WTC11 (cell line): ENCODE measurements at regions not wholly inside any gene's neighbourhood (a gene's known extent, or its start where the extent isn't known, plus 50 kb on each side); places are given as distances from the start of the nearest gene placed in this dataset.
A peak's percentile ranks its signal among the peaks of the same experiment; 100 is the strongest.

ENCODE experiments used
- ATAC-seq: fragments of 200-7000 bp; cut with Tn5 transposase; 2 replicates; pipeline ENCODE4 v1.10.0; 2021; ENCODE audit warnings: mild to moderate bottlenecking, moderate library complexity
- CTCF ChIA-PET: fragments of 300-600 bp; sonication (Branson Sonifier 250); formaldehyde crosslinking; loops from one replicate; lab custom pipeline; 2021; ENCODE audit warnings: antibody characterized with exemption; lab: Charles Lee
- POLR2A ChIA-PET: fragments of 350-600 bp; sonication (Branson Sonifier 250); formaldehyde crosslinking; loops from one replicate; lab custom pipeline; 2021; ENCODE audit warnings: antibody characterized with exemption; lab: Charles Lee
- DNase-seq: peaks from one replicate; pipeline ENCODE4 v3.0.0; 2021; ENCODE audit warnings: low spot score
- H3K27ac Mint-ChIP-seq: 2 replicates; pipeline ENCODE4 v1.8.0; 2021; ENCODE audit warnings: mixed read lengths
- H3K27me3 Mint-ChIP-seq: 2 replicates; pipeline ENCODE4 v1.8.0; 2021; ENCODE audit warnings: low read depth, mild to moderate bottlenecking, moderate library complexity, mixed read lengths
- H3K36me3 Mint-ChIP-seq: 2 replicates; pipeline ENCODE4 v1.8.0; 2021; ENCODE audit warnings: mixed read lengths
- H3K4me1 Mint-ChIP-seq: 2 replicates; pipeline ENCODE4 v1.8.0; 2022; ENCODE audit warnings: mixed read lengths
- H3K4me3 Mint-ChIP-seq: 2 replicates; pipeline ENCODE4 v1.8.0; 2021; ENCODE audit warnings: mild to moderate bottlenecking, moderate library complexity, mixed read lengths
- H3K9me3 Mint-ChIP-seq: 2 replicates; pipeline ENCODE4 v1.8.0; 2021; ENCODE audit warnings: mixed read lengths
- FOXP1 ChIP-seq: sonication (generic); formaldehyde crosslinking; IDR thresholded peaks from 2 replicates; pipeline ENCODE4 v1.8.0; 2022; ENCODE audit warnings: missing genetic modification reagents, mild to moderate bottlenecking, moderate library complexity, borderline replicate concordance
- HMGA2 ChIP-seq: fragments of 250-450 bp; sonication (Bioruptor Pico); IDR thresholded peaks from 2 replicates; pipeline ENCODE4 v1.4.0; 2021; ENCODE audit warnings: mild to moderate bottlenecking, moderate library complexity
- KAT7 ChIP-seq: sonication (generic); formaldehyde crosslinking; IDR thresholded peaks from 2 replicates; pipeline ENCODE4 v1.8.1; 2023; ENCODE audit warnings: missing genetic modification reagents, mild to moderate bottlenecking, borderline replicate concordance
- NFATC4 ChIP-seq: fragments of 250-450 bp; sonication (Bioruptor Pico); IDR thresholded peaks from 2 replicates; pipeline ENCODE4 v1.9.0; 2021; ENCODE audit warnings: mild to moderate bottlenecking
- NR1H2 ChIP-seq: sonication (generic); formaldehyde crosslinking; IDR thresholded peaks from 2 replicates; pipeline ENCODE4 v1.9.0; 2021; ENCODE audit warnings: mild to moderate bottlenecking, moderate library complexity, missing genetic modification reagents
- RORB ChIP-seq: fragments of 250-450 bp; sonication (Bioruptor Pico); IDR thresholded peaks from 2 replicates; pipeline ENCODE4 v1.9.0; 2021; ENCODE audit warnings: mild to moderate bottlenecking
- ZNF121 ChIP-seq: sonication (generic); formaldehyde crosslinking; IDR thresholded peaks from 2 replicates; pipeline ENCODE4 v1.8.0; 2023; ENCODE audit warnings: missing genetic modification reagents
- ZNF138 ChIP-seq: sonication (generic); formaldehyde crosslinking; conservative IDR thresholded peaks from 2 replicates; pipeline ENCODE4 v1.8.1; 2022; ENCODE audit warnings: mild to moderate bottlenecking, moderate library complexity, missing genetic modification reagents
- ZNF671 ChIP-seq: fragments of 250-450 bp; sonication (Bioruptor Pico); IDR thresholded peaks from 2 replicates; pipeline ENCODE4 v1.8.0; 2021; ENCODE audit warnings: mild to moderate bottlenecking
- TF ChIP-seq, protein P1 (sequence below): sonication (generic); formaldehyde crosslinking; IDR thresholded peaks from 2 replicates; pipeline ENCODE4 v1.8.0; 2022; ENCODE audit warnings: missing genetic modification reagents
- TF ChIP-seq, protein P2 (sequence below): sonication (generic); formaldehyde crosslinking; IDR thresholded peaks from 2 replicates; pipeline ENCODE4 v1.8.1; 2023; ENCODE audit warnings: mild to moderate bottlenecking, moderate library complexity, missing genetic modification reagents
- TF ChIP-seq, protein P3 (sequence below): fragments of 250-450 bp; sonication (Bioruptor Pico); IDR thresholded peaks from 2 replicates; pipeline ENCODE4 v1.9.0; 2021; ENCODE audit warnings: mild to moderate bottlenecking
- TF ChIP-seq, protein P4 (sequence below): sonication (generic); formaldehyde crosslinking; IDR thresholded peaks from 2 replicates; pipeline ENCODE4 v1.8.1; 2023; ENCODE audit warnings: mild to moderate bottlenecking, missing genetic modification reagents
- TF ChIP-seq, protein P5 (sequence below): sonication (generic); formaldehyde crosslinking; IDR thresholded peaks from 2 replicates; pipeline ENCODE4 v1.8.1; 2022; ENCODE audit warnings: mild to moderate bottlenecking, missing genetic modification reagents, moderate library complexity, borderline replicate concordance
- TF ChIP-seq, protein P6 (sequence below): fragments of 250-450 bp; sonication (Bioruptor Pico); IDR thresholded peaks from 2 replicates; pipeline ENCODE4 v1.9.0; 2021; ENCODE audit warnings: moderate library complexity, mild to moderate bottlenecking, inconsistent platforms, borderline replicate concordance
- TF ChIP-seq, protein P7 (sequence below): sonication (generic); formaldehyde crosslinking; conservative IDR thresholded peaks from 2 replicates; pipeline ENCODE4 v1.8.1; 2022; ENCODE audit warnings: mild to moderate bottlenecking, missing genetic modification reagents

DNA sequence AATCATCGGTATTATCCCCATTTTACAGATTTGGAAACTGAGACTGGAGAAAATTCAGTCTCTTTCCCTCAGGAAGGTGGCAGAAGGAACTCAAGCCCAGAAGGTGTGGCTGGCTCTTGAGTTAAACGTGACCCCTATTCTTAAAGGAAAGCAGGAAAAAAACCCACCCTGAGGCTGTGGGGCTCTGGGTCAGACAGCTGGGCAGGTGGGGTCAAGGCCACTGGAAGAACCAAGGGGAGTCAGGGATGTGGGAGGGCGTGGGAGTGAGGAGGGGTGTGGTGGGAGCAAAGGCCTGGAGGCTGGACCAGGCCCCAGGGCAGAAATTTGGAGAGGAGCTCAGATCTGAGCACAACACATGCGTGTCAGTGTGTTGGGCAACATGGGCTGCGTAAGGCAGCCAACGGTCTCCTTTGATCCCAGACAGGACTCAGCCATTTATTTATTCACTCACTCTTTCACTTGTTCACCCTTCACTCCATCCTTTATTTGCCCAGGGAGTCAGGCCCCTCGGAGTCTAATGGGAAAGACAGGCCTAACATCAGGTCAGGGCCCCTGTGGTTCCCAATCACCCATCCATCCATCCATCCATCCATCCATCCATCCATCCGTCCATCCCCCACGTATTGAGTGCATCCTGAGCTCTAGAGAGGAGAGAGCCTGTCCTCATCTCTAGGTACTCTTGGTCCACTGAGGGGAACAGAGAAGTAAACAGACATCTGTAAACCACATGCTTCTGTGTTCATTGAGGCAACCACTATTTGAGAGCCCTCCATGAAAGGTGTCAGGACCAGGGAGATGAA lies 165.0 kb downstream of the VEGFA start:
- TF ChIP-seq, protein P1, sequence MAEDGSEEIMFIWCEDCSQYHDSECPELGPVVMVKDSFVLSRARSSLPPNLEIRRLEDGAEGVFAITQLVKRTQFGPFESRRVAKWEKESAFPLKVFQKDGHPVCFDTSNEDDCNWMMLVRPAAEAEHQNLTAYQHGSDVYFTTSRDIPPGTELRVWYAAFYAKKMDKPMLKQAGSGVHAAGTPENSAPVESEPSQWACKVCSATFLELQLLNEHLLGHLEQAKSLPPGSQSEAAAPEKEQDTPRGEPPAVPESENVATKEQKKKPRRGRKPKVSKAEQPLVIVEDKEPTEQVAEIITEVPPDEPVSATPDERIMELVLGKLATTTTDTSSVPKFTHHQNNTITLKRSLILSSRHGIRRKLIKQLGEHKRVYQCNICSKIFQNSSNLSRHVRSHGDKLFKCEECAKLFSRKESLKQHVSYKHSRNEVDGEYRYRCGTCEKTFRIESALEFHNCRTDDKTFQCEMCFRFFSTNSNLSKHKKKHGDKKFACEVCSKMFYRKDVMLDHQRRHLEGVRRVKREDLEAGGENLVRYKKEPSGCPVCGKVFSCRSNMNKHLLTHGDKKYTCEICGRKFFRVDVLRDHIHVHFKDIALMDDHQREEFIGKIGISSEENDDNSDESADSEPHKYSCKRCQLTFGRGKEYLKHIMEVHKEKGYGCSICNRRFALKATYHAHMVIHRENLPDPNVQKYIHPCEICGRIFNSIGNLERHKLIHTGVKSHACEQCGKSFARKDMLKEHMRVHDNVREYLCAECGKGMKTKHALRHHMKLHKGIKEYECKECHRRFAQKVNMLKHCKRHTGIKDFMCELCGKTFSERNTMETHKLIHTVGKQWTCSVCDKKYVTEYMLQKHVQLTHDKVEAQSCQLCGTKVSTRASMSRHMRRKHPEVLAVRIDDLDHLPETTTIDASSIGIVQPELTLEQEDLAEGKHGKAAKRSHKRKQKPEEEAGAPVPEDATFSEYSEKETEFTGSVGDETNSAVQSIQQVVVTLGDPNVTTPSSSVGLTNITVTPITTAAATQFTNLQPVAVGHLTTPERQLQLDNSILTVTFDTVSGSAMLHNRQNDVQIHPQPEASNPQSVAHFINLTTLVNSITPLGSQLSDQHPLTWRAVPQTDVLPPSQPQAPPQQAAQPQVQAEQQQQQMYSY: peak; percentile 61
- TF ChIP-seq, protein P2, sequence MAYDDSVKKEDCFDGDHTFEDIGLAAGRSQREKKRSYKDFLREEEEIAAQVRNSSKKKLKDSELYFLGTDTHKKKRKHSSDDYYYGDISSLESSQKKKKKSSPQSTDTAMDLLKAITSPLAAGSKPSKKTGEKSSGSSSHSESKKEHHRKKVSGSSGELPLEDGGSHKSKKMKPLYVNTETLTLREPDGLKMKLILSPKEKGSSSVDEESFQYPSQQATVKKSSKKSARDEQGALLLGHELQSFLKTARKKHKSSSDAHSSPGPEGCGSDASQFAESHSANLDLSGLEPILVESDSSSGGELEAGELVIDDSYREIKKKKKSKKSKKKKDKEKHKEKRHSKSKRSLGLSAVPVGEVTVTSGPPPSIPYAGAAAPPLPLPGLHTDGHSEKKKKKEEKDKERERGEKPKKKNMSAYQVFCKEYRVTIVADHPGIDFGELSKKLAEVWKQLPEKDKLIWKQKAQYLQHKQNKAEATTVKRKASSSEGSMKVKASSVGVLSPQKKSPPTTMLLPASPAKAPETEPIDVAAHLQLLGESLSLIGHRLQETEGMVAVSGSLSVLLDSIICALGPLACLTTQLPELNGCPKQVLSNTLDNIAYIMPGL (CRISPR knock-in tag): no peak
- TF ChIP-seq, protein P3, sequence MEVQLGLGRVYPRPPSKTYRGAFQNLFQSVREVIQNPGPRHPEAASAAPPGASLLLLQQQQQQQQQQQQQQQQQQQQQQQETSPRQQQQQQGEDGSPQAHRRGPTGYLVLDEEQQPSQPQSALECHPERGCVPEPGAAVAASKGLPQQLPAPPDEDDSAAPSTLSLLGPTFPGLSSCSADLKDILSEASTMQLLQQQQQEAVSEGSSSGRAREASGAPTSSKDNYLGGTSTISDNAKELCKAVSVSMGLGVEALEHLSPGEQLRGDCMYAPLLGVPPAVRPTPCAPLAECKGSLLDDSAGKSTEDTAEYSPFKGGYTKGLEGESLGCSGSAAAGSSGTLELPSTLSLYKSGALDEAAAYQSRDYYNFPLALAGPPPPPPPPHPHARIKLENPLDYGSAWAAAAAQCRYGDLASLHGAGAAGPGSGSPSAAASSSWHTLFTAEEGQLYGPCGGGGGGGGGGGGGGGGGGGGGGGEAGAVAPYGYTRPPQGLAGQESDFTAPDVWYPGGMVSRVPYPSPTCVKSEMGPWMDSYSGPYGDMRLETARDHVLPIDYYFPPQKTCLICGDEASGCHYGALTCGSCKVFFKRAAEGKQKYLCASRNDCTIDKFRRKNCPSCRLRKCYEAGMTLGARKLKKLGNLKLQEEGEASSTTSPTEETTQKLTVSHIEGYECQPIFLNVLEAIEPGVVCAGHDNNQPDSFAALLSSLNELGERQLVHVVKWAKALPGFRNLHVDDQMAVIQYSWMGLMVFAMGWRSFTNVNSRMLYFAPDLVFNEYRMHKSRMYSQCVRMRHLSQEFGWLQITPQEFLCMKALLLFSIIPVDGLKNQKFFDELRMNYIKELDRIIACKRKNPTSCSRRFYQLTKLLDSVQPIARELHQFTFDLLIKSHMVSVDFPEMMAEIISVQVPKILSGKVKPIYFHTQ: no peak
- ChIA-PET POLR2A (interaction anchor here (0.6 kb wide), 1 partner anchor 27 kb away, joined by 4 read pairs; no protein-coding TSS in a partner anchor), CTCF (interaction anchor here (1.0 to 2.0 kb wide), 3 partner anchors 16 to 144 kb away, joined by 5 to 6 read pairs (median 6); no protein-coding TSS in a partner anchor)
- no peak overlapping the region for H3K27ac Mint-ChIP-seq
- no peaks in the 10 kb centered on the region for H3K36me3 Mint-ChIP-seq
- no peak overlapping the region for H3K4me3 Mint-ChIP-seq
- ATAC-seq (no peak), DNase-seq (no peak)
- H3K9me3 Mint-ChIP-seq: no peaks in the 10 kb centered on the region
- peaks cover 9% of the 10 kb centered on the region for H3K4me1 Mint-ChIP-seq
- no peaks in the 10 kb centered on the region for H3K27me3 Mint-ChIP-seq

DNA sequence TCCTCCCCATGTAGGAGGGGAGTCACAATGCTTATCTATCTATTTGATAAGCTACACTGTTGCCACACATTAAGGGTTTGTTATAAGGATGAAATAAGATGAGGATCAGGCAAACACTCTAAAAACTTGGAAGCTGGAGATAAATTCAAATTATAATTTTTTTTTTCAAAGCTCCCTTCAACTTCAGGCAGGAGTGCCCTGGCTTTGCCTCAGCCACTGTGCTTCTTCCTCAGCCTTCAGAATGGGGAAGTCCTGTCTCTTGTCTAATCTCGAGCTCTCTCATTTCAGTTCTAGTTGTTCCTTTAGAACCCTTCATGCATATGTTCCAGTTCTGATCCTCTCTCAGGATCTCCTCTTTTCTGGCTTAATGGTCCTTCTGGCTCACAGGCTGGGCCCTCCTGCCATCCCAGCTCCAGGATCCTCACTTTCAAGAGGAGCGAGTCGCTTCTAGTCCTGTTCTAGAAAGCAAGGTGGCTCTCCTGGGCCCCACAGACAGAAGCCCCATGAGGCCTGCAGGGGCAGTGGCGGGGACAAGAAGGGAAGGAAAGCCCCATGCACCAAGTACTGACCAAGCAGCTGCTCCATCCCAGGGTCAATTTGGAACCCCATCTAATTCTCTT lies 164.3 kb downstream of the VEGFA start:
- no peak for TF ChIP-seq FOXP1
- no peak for TF ChIP-seq KAT7 (CRISPR knock-in tag)
- ChIA-PET CTCF (interaction anchor here (0.8 to 2.0 kb wide), 8 partner anchors 9 to 145 kb away, joined by 3 to 6 read pairs (median 4); no protein-coding TSS in a partner anchor), POLR2A (no interaction called here)
- no peaks in the 10 kb centered on the region for H3K27me3 Mint-ChIP-seq
- no peak for DNase-seq
- no peaks in the 10 kb centered on the region for H3K36me3 Mint-ChIP-seq
- peaks cover 9% of the 10 kb centered on the region for H3K4me1 Mint-ChIP-seq
- ATAC-seq: no peak
- no peak overlapping the region for H3K4me3 Mint-ChIP-seq
- no peak overlapping the region for H3K27ac Mint-ChIP-seq
- H3K9me3 Mint-ChIP-seq: no peaks in the 10 kb centered on the region

DNA sequence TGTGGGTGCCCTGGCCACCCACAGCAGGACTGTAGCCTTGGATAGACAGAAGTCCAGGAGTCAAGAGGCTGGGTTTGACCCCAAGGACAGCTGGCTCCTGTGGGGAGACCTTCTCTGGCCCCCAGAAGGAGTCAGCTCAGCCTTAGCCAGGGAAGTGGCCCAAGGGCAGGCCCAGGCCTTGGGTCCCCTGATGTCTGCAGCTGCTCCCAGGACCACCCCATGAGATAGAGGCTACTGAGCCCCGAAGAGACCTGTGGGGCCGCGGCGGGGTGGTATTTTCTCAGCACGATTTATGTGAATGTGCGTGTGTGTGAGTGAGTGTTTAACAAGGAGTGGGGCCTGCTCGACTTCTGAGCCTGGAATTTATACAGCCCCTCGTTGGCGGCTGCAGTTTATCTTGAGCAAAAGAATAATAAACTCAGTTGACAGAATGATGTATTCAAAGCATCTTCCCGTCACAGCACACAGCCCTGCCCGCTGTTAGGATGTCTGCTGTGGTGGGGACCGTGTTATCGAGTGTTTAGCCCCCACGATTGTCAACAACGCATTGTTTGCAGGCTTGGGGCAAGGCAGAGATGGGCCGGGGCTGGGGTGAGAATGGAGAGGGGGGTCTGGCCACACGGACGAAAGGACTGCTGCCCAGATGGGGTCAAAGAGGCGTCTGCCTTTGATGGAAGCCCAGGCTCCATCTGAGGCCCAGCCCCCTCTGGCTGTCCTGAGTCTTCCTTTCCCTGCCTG lies 163.3 kb downstream of the VEGFA start:
- Mint-ChIP-seq H3K9me3 (no peaks in the 10 kb centered on the region), H3K36me3 (no peaks in the 10 kb centered on the region), H3K4me1 (peaks cover 9% of the 10 kb centered on the region), H3K27me3 (no peaks in the 10 kb centered on the region), H3K4me3 (no peak overlapping the region), H3K27ac (no peak overlapping the region)
- POLR2A ChIA-PET: no interaction called here
- ATAC-seq: no peak
- CTCF ChIA-PET: interaction anchor here (0.8 to 1.4 kb wide), 9 partner anchors 10 to 159 kb away, joined by 3 to 6 read pairs (median 4); no protein-coding TSS in a partner anchor
- DNase-seq: no peak
- TF ChIP-seq, protein P4, sequence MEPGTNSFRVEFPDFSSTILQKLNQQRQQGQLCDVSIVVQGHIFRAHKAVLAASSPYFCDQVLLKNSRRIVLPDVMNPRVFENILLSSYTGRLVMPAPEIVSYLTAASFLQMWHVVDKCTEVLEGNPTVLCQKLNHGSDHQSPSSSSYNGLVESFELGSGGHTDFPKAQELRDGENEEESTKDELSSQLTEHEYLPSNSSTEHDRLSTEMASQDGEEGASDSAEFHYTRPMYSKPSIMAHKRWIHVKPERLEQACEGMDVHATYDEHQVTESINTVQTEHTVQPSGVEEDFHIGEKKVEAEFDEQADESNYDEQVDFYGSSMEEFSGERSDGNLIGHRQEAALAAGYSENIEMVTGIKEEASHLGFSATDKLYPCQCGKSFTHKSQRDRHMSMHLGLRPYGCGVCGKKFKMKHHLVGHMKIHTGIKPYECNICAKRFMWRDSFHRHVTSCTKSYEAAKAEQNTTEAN (CRISPR knock-in tag): no peak
- TF ChIP-seq ZNF138 (no peak), ZNF671 (CRISPR knock-in tag) (no peak), ZNF121 (CRISPR knock-in tag) (no peak), NR1H2 (no peak), HMGA2 (no peak), RORB (CRISPR knock-in tag) (no peak), NFATC4 (no peak)
- TF ChIP-seq, protein P5, sequence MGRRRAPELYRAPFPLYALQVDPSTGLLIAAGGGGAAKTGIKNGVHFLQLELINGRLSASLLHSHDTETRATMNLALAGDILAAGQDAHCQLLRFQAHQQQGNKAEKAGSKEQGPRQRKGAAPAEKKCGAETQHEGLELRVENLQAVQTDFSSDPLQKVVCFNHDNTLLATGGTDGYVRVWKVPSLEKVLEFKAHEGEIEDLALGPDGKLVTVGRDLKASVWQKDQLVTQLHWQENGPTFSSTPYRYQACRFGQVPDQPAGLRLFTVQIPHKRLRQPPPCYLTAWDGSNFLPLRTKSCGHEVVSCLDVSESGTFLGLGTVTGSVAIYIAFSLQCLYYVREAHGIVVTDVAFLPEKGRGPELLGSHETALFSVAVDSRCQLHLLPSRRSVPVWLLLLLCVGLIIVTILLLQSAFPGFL: no peak
- TF ChIP-seq, protein P6, sequence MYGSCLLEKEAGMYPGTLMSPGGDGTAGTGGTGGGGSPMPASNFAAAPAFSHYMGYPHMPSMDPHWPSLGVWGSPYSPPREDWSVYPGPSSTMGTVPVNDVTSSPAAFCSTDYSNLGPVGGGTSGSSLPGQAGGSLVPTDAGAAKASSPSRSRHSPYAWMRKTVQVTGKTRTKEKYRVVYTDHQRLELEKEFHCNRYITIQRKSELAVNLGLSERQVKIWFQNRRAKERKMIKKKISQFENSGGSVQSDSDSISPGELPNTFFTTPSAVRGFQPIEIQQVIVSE: no peak
- TF ChIP-seq, protein P7, sequence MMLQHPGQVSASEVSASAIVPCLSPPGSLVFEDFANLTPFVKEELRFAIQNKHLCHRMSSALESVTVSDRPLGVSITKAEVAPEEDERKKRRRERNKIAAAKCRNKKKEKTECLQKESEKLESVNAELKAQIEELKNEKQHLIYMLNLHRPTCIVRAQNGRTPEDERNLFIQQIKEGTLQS: no peak
